CD4-positive, CD25-positive, alpha-beta regulatory T cell (primary cell): ENCODE measurements at regions not wholly inside any gene's neighbourhood (a gene's known extent, or its start where the extent isn't known, plus 50 kb on each side); places are given as distances from the start of the nearest gene placed in this dataset.

Experiments
- ATAC-seq, 2 donors: fragments of 150-1000 bp; cut with Tn5 transposase; one replicate each; pipeline ENCODE4 v1.10.0; 2021; ENCODE audit warnings: low read depth in 2 of 2, moderate number of reproducible peaks in 2 of 2, moderate library complexity in 1 of 2
- DNase-seq, 3 donors: peaks; one replicate each; pipeline versions ENCODE4 v3.0.0 to v3.0.0-alpha.2; 2012 to 2022; ENCODE audit warnings: mixed read lengths in 1 of 3
- H3K27ac ChIP-seq: one replicate; pipeline ENCODE4 v1.7.0; 2013; ENCODE audit warnings: mild to moderate bottlenecking, low read length; ENCODE audit not compliant: insufficient read depth, poor library complexity, severe bottlenecking
- H3K27me3 ChIP-seq: one replicate; pipeline ENCODE4 v1.7.0; 2013; ENCODE audit warnings: low read length; ENCODE audit not compliant: control insufficient read depth, insufficient read depth
- H3K36me3 ChIP-seq: one replicate; pipeline ENCODE4 v1.7.0; 2013; ENCODE audit warnings: mild to moderate bottlenecking, low read length, moderate library complexity; ENCODE audit not compliant: control insufficient read depth, insufficient read depth
- H3K4me1 ChIP-seq: 2 replicates; pipeline ENCODE4 v1.7.0; 2013; ENCODE audit warnings: mild to moderate bottlenecking, low read length; ENCODE audit not compliant: insufficient read depth, control insufficient read depth, poor library complexity, severe bottlenecking
- H3K4me3 ChIP-seq: one replicate; pipeline ENCODE4 v1.7.0; 2013; ENCODE audit warnings: low read depth, mild to moderate bottlenecking, low read length, moderate library complexity
- H3K9me3 ChIP-seq, 2 experiments: 1 replicate in 1 of 2; 2 replicates in 1 of 2; pipeline ENCODE4 v1.7.0; 2013; ENCODE audit warnings: low read length in 2 of 2, mild to moderate bottlenecking in 1 of 2, moderate library complexity in 1 of 2; ENCODE audit not compliant: control insufficient read depth in 2 of 2
- H3K27ac Mint-ChIP-seq, 3 donors: one replicate each; pipeline ENCODE4 v1.8.0; 2020 to 2022; ENCODE audit warnings: mild to moderate bottlenecking in 3 of 3, mixed read lengths in 3 of 3, moderate library complexity in 2 of 3
- H3K27me3 Mint-ChIP-seq: one replicate; pipeline ENCODE4 v1.8.0; 2022; ENCODE audit warnings: mild to moderate bottlenecking, mixed read lengths
- H3K36me3 Mint-ChIP-seq: one replicate; pipeline ENCODE4 v1.8.0; 2020; ENCODE audit warnings: mixed read lengths
- H3K4me1 Mint-ChIP-seq, 4 donors: one replicate each; pipeline ENCODE4 v1.8.0; 2020 to 2022; ENCODE audit warnings: mixed read lengths in 4 of 4, mild to moderate bottlenecking in 1 of 4
- H3K4me3 Mint-ChIP-seq, 4 donors: one replicate each; pipeline ENCODE4 v1.8.0; 2020 to 2022; ENCODE audit warnings: mild to moderate bottlenecking in 4 of 4, mixed read lengths in 4 of 4, moderate library complexity in 3 of 4
- H3K9me3 Mint-ChIP-seq, 7 donors: one replicate each; pipeline ENCODE4 v1.8.0; 2020 to 2022; ENCODE audit warnings: mixed read lengths in 7 of 7, mild to moderate bottlenecking in 3 of 7, moderate library complexity in 2 of 7

DNA sequence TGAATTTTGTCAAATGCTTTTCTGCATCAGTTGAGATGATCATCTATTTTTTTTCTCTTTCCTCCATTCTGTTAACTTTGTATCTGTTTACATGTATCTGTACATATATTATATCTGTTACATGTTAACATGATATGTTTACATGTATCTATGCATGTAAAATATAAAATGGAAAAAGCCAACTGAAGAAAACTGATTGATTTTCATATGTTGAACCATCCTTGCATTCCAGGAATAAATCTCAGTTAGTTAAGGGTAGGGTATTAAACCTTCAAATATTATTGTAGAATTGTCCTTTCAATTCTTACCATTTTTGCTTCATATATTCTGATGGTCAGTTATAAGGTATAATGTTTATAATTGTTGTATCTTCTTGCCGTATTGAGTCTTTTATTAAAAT is 336.1 kb downstream of the ZFHX3 start:
- peaks cover 22 to 28% of the 10 kb centered on the region in 2 experiments for H3K9me3 ChIP-seq
- Mint-ChIP-seq H3K9me3 (peaks cover 10 to 43% (median 21%) of the 10 kb centered on the region in 7 donors), H3K4me3 (no peak overlapping the region), H3K27ac (no peak overlapping the region), H3K36me3 (peaks cover 21% of the 10 kb centered on the region), H3K4me1 (no peaks in the 10 kb centered on the region), H3K27me3 (no peaks in the 10 kb centered on the region)
- H3K4me1 ChIP-seq = no peaks in the 10 kb centered on the region
- no peaks in the 10 kb centered on the region for H3K36me3 ChIP-seq
- ATAC-seq = no peak
- no peak overlapping the region for H3K27ac ChIP-seq
- H3K4me3 ChIP-seq = no peak overlapping the region
- H3K27me3 ChIP-seq = no peaks in the 10 kb centered on the region
- DNase-seq = no peak

- DNase-seq (no peak), ATAC-seq (no peak)
- peaks cover 5 to 9% (median 6%) of the 10 kb centered on the region in 7 donors for H3K9me3 Mint-ChIP-seq
- no peaks in the 10 kb centered on the region for H3K27me3 Mint-ChIP-seq
- H3K4me1 Mint-ChIP-seq = no peaks in the 10 kb centered on the region
- no peak overlapping the region for H3K4me3 ChIP-seq
- H3K27ac Mint-ChIP-seq = no peak overlapping the region
- H3K36me3 Mint-ChIP-seq = no peaks in the 10 kb centered on the region
- no peak overlapping the region for H3K27ac ChIP-seq
- no peaks in the 10 kb centered on the region for H3K27me3 ChIP-seq
- no peaks in the 10 kb centered on the region for H3K36me3 ChIP-seq
- peaks cover 3 to 6% of the 10 kb centered on the region in 2 experiments for H3K9me3 ChIP-seq
- no peak overlapping the region for H3K4me3 Mint-ChIP-seq
- no peaks in the 10 kb centered on the region for H3K4me1 ChIP-seq
Observed at GRCh38 chr16:72705801-72706200, 342.1 kb downstream of the ZFHX3 start.

DNA sequence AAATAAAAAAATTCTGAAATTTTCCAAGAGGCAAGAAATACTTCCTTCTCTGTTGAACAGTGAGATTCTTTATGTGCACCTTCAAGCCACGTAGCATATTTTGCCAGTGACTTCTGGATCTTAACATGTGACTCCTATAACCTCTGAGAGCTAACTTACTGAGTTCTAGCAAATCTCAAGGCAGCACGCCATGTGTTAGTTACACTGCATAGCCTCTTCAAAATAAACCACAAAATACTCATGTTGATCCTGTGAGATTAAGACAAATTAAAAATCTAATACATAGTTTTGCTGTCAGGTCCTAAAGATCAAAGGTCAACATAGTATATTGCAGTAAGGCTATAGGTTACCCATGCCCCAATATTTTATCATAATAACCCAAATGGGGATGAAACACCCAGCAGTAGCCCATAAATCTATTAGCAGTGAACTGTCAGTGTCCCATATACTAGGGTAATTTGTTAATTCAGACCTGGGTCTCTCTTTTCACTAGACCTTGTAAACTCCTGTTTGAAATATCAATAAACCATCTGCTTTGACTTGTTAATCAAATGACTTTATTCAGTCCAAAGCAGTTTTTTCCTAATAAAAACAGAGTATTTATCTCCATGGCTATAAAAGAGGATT is 343.1 kb downstream of the ZFHX3 start:
- DNase-seq = no peak
- Histone ChIP-seq H3K4me3 (no peak overlapping the region), H3K9me3 (peaks cover 0 to 2% of the 10 kb centered on the region in 2 experiments), H3K27me3 (no peaks in the 10 kb centered on the region), H3K36me3 (no peaks in the 10 kb centered on the region), H3K27ac (no peak overlapping the region), H3K4me1 (no peaks in the 10 kb centered on the region)
- Mint-ChIP-seq H3K36me3 (no peaks in the 10 kb centered on the region), H3K9me3 (peaks cover 2 to 8% (median 5%) of the 10 kb centered on the region in 7 donors), H3K4me3 (no peak overlapping the region), H3K27ac (no peak overlapping the region), H3K4me1 (no peaks in the 10 kb centered on the region), H3K27me3 (no peaks in the 10 kb centered on the region)
- ATAC-seq = no peak

- H3K27me3 Mint-ChIP-seq = no peaks in the 10 kb centered on the region
- Histone ChIP-seq H3K27ac (no peak overlapping the region), H3K36me3 (no peaks in the 10 kb centered on the region), H3K4me1 (no peaks in the 10 kb centered on the region), H3K4me3 (no peak overlapping the region), H3K9me3 (no peaks in the 10 kb centered on the region), H3K27me3 (no peaks in the 10 kb centered on the region)
- H3K36me3 Mint-ChIP-seq = no peaks in the 10 kb centered on the region
- DNase-seq = no peak
- no peak overlapping the region for H3K4me3 Mint-ChIP-seq
- ATAC-seq = no peak
- no peak overlapping the region for H3K27ac Mint-ChIP-seq
- H3K4me1 Mint-ChIP-seq = no peaks in the 10 kb centered on the region
- peaks cover 0 to 7% (median 0%) of the 10 kb centered on the region in 7 donors for H3K9me3 Mint-ChIP-seq
Observed at GRCh38 chr16:72689851-72690250, 358.1 kb downstream of the ZFHX3 start.

- Mint-ChIP-seq H3K4me3 (no peak overlapping the region), H3K9me3 (peaks cover 0 to 7% (median 0%) of the 10 kb centered on the region in 7 donors)
Observed at GRCh38 chr16:72680732-72681131, 367.2 kb downstream of the ZFHX3 start.

DNA sequence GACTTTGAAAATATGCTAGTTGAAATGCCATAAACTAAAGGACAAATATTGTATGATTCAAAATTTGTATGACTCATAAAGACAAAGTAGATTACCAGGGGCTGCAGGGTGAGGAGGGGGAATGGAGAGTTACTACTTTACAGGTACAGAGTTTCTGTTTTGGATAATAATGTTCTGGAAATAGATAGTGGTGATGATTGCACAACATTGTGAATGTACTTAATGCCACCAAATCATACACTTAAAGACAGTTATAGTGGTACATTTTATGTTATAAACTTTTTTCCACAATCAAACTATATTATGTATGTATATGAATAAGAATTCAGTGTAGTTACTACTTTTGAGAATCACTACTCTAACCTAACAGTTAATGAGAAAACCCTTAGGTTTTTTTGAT is 368.1 kb downstream of the ZFHX3 start:
- ATAC-seq = no peak
- no peak for DNase-seq

More at GRCh38 chr16:72680732-72681131, 367.2 kb downstream of the ZFHX3 start:
- peaks cover 7% of the 10 kb centered on the region for H3K27me3 Mint-ChIP-seq
- no peak for DNase-seq
- no peaks in the 10 kb centered on the region for H3K36me3 ChIP-seq
- H3K27me3 ChIP-seq = no peaks in the 10 kb centered on the region
- ATAC-seq = no peak
- no peak overlapping the region for H3K27ac ChIP-seq
- H3K4me1 ChIP-seq = no peaks in the 10 kb centered on the region
- no peaks in the 10 kb centered on the region for H3K4me1 Mint-ChIP-seq
- no peaks in the 10 kb centered on the region for H3K9me3 ChIP-seq
- no peak overlapping the region for H3K4me3 ChIP-seq
- H3K36me3 Mint-ChIP-seq = no peaks in the 10 kb centered on the region
- no peak overlapping the region for H3K27ac Mint-ChIP-seq

GRCh38 chr16:72677662-72678447 is 370.1 kb downstream of the ZFHX3 start:
- no peak overlapping the region for H3K4me3 Mint-ChIP-seq
- H3K27ac ChIP-seq = no peak overlapping the region
- no peaks in the 10 kb centered on the region for H3K4me1 Mint-ChIP-seq
- ATAC-seq = no peak
- H3K27me3 Mint-ChIP-seq = peaks cover 7% of the 10 kb centered on the region
- H3K36me3 ChIP-seq = no peaks in the 10 kb centered on the region
- no peaks in the 10 kb centered on the region for H3K36me3 Mint-ChIP-seq
- H3K9me3 Mint-ChIP-seq = peaks cover 0 to 12% (median 4%) of the 10 kb centered on the region in 7 donors
- no peaks in the 10 kb centered on the region for H3K27me3 ChIP-seq
- H3K4me3 ChIP-seq = no peak overlapping the region
- H3K9me3 ChIP-seq = peaks cover 5 to 7% of the 10 kb centered on the region in 2 experiments
- H3K27ac Mint-ChIP-seq = no peak overlapping the region
- no peak for DNase-seq
- no peaks in the 10 kb centered on the region for H3K4me1 ChIP-seq

More for the DNA sequence above, 368.1 kb downstream of the ZFHX3 start:
- Histone ChIP-seq H3K9me3 (no peaks in the 10 kb centered on the region), H3K27ac (no peak overlapping the region), H3K27me3 (no peaks in the 10 kb centered on the region), H3K4me1 (no peaks in the 10 kb centered on the region), H3K4me3 (no peak overlapping the region), H3K36me3 (no peaks in the 10 kb centered on the region)
- Mint-ChIP-seq H3K36me3 (no peaks in the 10 kb centered on the region), H3K4me3 (no peak overlapping the region), H3K9me3 (peaks cover 0 to 7% (median 0%) of the 10 kb centered on the region in 7 donors), H3K27ac (no peak overlapping the region), H3K4me1 (no peaks in the 10 kb centered on the region), H3K27me3 (peaks cover 7% of the 10 kb centered on the region)
